HepG2 (cell line): ENCODE measurements at regions not wholly inside any gene's neighbourhood (a gene's known extent, or its start where the extent isn't known, plus 50 kb on each side); places are given as distances from the start of the nearest gene placed in this dataset.

ENCODE experiments used
- ATAC-seq: fragments of 200-7000 bp; cut with Tn5 transposase; 3 replicates; pipeline ENCODE4 v1.9.1; 2020; ENCODE audit warnings: mild to moderate bottlenecking, moderate library complexity
- BruUV-seq: library from RNA; stranded (reverse); fragments of 400-500 nt; replicated peaks from 2 replicates; lab custom pipeline; 2021; lab: Mats Ljungman, UMichigan
- CTCF ChIA-PET: fragments of 300-600 bp; formaldehyde crosslinking; extraction: SDS; loops from one replicate; lab custom pipeline; 2021; ENCODE audit warnings: low total read pairs, inconsistent platforms, low intra/inter-chr PET ratio; lab: Yijun Ruan, JAX
- POLR2A ChIA-PET: fragments of 350-600 bp; sonication (Branson Sonifier 250); formaldehyde crosslinking; loops from one replicate; lab custom pipeline; 2020; ENCODE audit warnings: antibody characterized with exemption, inconsistent platforms; lab: Yijun Ruan, JAX
- DNase-seq: peaks from one replicate; pipeline ENCODE4 v3.0.0-alpha.2; 2015; ENCODE audit warnings: low spot score
- FAIRE-seq: peaks from 3 replicates; lab custom pipeline; 2011; peaks lifted over from hg19 to GRCh38; lab: Jason Lieb, UNC
- H2AFZ ChIP-seq: one replicate; pipeline ENCODE4 v1.6.1; 2011; ENCODE audit warnings: low read length, inconsistent platforms
- H3K27ac ChIP-seq: fragments of 300-600 bp; 3 replicates; pipeline ENCODE4 v1.8.0; 2011; ENCODE audit warnings: mixed run types, mild to moderate bottlenecking, mixed read lengths, low read length, inconsistent platforms; ENCODE audit not compliant: insufficient read depth; ENCODE audit errors: extremely low read length
- H3K27me3 ChIP-seq, 2 experiments: fragments of 200-600 bp in 1 of 2; 2 replicates in 1 of 2; 3 replicates in 1 of 2; pipeline versions ENCODE4 v1.6.0 to v1.8.0; 2011; ENCODE audit warnings: low read length in 2 of 2, mild to moderate bottlenecking in 2 of 2, moderate library complexity in 2 of 2, inconsistent platforms in 1 of 2; ENCODE audit not compliant: insufficient read depth in 2 of 2, control insufficient read depth in 1 of 2
- H3K36me3 ChIP-seq, 2 experiments: fragments of 200-600 bp in 1 of 2; replicated peaks in 1 of 2; 2 replicates in 1 of 2; 3 replicates in 1 of 2; pipeline versions ENCODE4 v1.5.1 to v1.8.0; 2011; ENCODE audit warnings: low read length in 2 of 2, inconsistent platforms in 1 of 2; ENCODE audit not compliant: insufficient read depth in 2 of 2, control insufficient read depth in 1 of 2
- H3K4me1 ChIP-seq: 2 replicates; pipeline ENCODE4 v1.5.1; 2012; ENCODE audit warnings: low read length, inconsistent platforms; ENCODE audit not compliant: insufficient read depth
- H3K4me2 ChIP-seq: 2 replicates; pipeline ENCODE4 v1.6.0; 2011; ENCODE audit warnings: low read depth, low read length, inconsistent platforms
- H3K4me3 ChIP-seq, 3 experiments: fragments of 200-600 bp in 1 of 3; sonication (generic), shearing (Covaris generic) in 1 of 3; replicated peaks in 1 of 3; 2 replicates each; pipeline ENCODE4 v1.5.1; 2011 to 2016; ENCODE audit warnings: low read length in 3 of 3, inconsistent platforms in 2 of 3, low read depth in 2 of 3, mild to moderate bottlenecking in 2 of 3, control low read depth in 1 of 3, mixed read lengths in 1 of 3; ENCODE audit not compliant: insufficient read depth in 1 of 3
- H3K79me2 ChIP-seq: one replicate; pipeline ENCODE4 v1.6.1; 2011; ENCODE audit warnings: low read length, inconsistent platforms; ENCODE audit not compliant: insufficient read depth
- H3K9ac ChIP-seq: 2 replicates; pipeline ENCODE4 v1.6.0; 2011; ENCODE audit warnings: mild to moderate bottlenecking, low read depth, low read length, inconsistent platforms; ENCODE audit not compliant: insufficient read depth
- H3K9me3 ChIP-seq: 2 replicates; pipeline ENCODE4 v1.5.1; 2012; ENCODE audit warnings: mild to moderate bottlenecking, low read length
- H4K20me1 ChIP-seq: 2 replicates; pipeline ENCODE4 v1.6.0; 2011; ENCODE audit warnings: inconsistent platforms, mild to moderate bottlenecking, low read length, moderate library complexity; ENCODE audit not compliant: insufficient read depth
- ATF3 ChIP-seq: sonication (generic); formaldehyde crosslinking; IDR thresholded peaks from 2 replicates; pipeline ENCODE4 v1.4.0; 2020; ENCODE audit warnings: missing genetic modification reagents
- CAMTA2 ChIP-seq: sonication (generic); formaldehyde crosslinking; IDR thresholded peaks from 2 replicates; pipeline ENCODE4 v1.4.0; 2020; ENCODE audit warnings: mild to moderate bottlenecking, missing genetic modification reagents, borderline replicate concordance
- CHCHD3 ChIP-seq: sonication (generic); formaldehyde crosslinking; IDR thresholded peaks from 2 replicates; pipeline ENCODE4 v1.8.0; 2022; ENCODE audit warnings: mild to moderate bottlenecking, missing genetic modification reagents, moderate library complexity
- FOXA3 ChIP-seq: IDR thresholded peaks from 2 replicates; pipeline ENCODE4 v1.6.1; 2016; ENCODE audit warnings: missing genetic modification reagents, missing compliant biosample characterization
- MEIS1 ChIP-seq: sonication (generic); formaldehyde crosslinking; IDR thresholded peaks from 2 replicates; pipeline ENCODE4 v1.9.0; 2021; ENCODE audit warnings: mild to moderate bottlenecking, missing genetic modification reagents, moderate library complexity, borderline replicate concordance
- MZF1 ChIP-seq: sonication (generic); formaldehyde crosslinking; IDR thresholded peaks from 2 replicates; pipeline ENCODE4 v1.8.1; 2023; ENCODE audit warnings: mild to moderate bottlenecking, missing genetic modification reagents, borderline replicate concordance
- NAIF1 ChIP-seq: sonication (generic); formaldehyde crosslinking; IDR thresholded peaks from 2 replicates; pipeline ENCODE4 v1.5.0; 2020; ENCODE audit warnings: mild to moderate bottlenecking, missing genetic modification reagents, borderline replicate concordance
- REL ChIP-seq: sonication (generic); formaldehyde crosslinking; conservative IDR thresholded peaks from 2 replicates; pipeline ENCODE4 v1.8.0; 2022; ENCODE audit warnings: mild to moderate bottlenecking, missing genetic modification reagents, moderate library complexity
- SMAD1 ChIP-seq: sonication (generic); formaldehyde crosslinking; IDR thresholded peaks from 2 replicates; pipeline ENCODE4 v1.4.0; 2020; ENCODE audit warnings: missing genetic modification reagents, low read depth, mild to moderate bottlenecking, borderline replicate concordance
- SMC3 ChIP-seq: IDR thresholded peaks from 2 replicates; pipeline ENCODE4 v1.6.1; 2011; ENCODE audit warnings: low read length, improper control_type of control experiment
- TGIF2 ChIP-seq: IDR thresholded peaks from 2 replicates; pipeline ENCODE4 v1.6.1; 2016; ENCODE audit warnings: control low read depth, missing compliant biosample characterization
- THAP8 ChIP-seq: sonication (generic); formaldehyde crosslinking; IDR thresholded peaks from 2 replicates; pipeline ENCODE4 v1.5.1; 2020; ENCODE audit warnings: missing genetic modification reagents, mild to moderate bottlenecking, borderline replicate concordance
- TRIM22 ChIP-seq: fragments of 450-650 bp; IDR thresholded peaks from 2 replicates; pipeline ENCODE4 v1.6.1; 2017
- ZBTB21 ChIP-seq: sonication (generic); formaldehyde crosslinking; IDR thresholded peaks from 2 replicates; pipeline ENCODE4 v1.4.0; 2020; ENCODE audit warnings: missing genetic modification reagents
- ZKSCAN8 ChIP-seq: IDR thresholded peaks from 2 replicates; pipeline ENCODE4 v1.6.1; 2016; ENCODE audit warnings: borderline replicate concordance, missing genetic modification reagents, missing compliant biosample characterization
- ZNF274 ChIP-seq: sonication (generic); formaldehyde crosslinking; IDR thresholded peaks from 2 replicates; pipeline ENCODE4 v1.5.1; 2020; ENCODE audit warnings: mild to moderate bottlenecking, missing genetic modification reagents
- ZNF549 ChIP-seq: sonication (generic); formaldehyde crosslinking; IDR thresholded peaks from 2 replicates; pipeline ENCODE4 v1.5.0; 2020; ENCODE audit warnings: missing genetic modification reagents
- ZNF580 ChIP-seq: IDR thresholded peaks from 2 replicates; pipeline ENCODE4 v1.6.1; 2016; ENCODE audit warnings: low read depth, borderline replicate concordance
- ZNF816 ChIP-seq: sonication (generic); formaldehyde crosslinking; IDR thresholded peaks from 2 replicates; pipeline ENCODE4 v1.8.0; 2022; ENCODE audit warnings: missing genetic modification reagents, mild to moderate bottlenecking, borderline replicate concordance
- ZZZ3 ChIP-seq: sonication (generic); formaldehyde crosslinking; IDR thresholded peaks from 2 replicates; pipeline ENCODE4 v1.4.0; 2020; ENCODE audit warnings: missing genetic modification reagents, mild to moderate bottlenecking, borderline replicate concordance
- WGBS: methylation state at CpG from one replicate; pipeline ENCODE4 v1.1.6; 2017; ENCODE audit warnings: low lambda C conversion rate; 5-methylcytosine and 5-hydroxymethylcytosine counted together
- in situ Hi-C: cut with HindIII; loops from 2 replicates; pipeline ENCODE4 v1.10.0; 2017; ENCODE audit warnings: low pct_unique_long_range_greater_than_20kb; ENCODE audit not compliant: extremely low pct_ligation_motif_present
- intact Hi-C: fragments of 100-400 bp; cut with micrococcal nuclease; formaldehyde crosslinking; loops from one replicate; pipeline ENCODE4 v1.10.0; 2022; ENCODE audit not compliant: unreplicated experiment

GRCh38 chr1:188241629-188242028 lies 1412.9 kb downstream of the PLA2G4A start:
- Histone ChIP-seq H3K9me3 (no peaks in the 10 kb centered on the region), H3K4me3 (no peak overlapping the region), H3K36me3 (no peaks in the 10 kb centered on the region), H3K9ac (no peak overlapping the region), H3K4me1 (no peaks in the 10 kb centered on the region), H2AFZ (no peak overlapping the region), H3K79me2 (no peaks in the 10 kb centered on the region), H3K4me2 (no peak overlapping the region), H3K27me3 (no peaks in the 10 kb centered on the region), H3K27ac (no peak overlapping the region), H4K20me1 (no peaks in the 10 kb centered on the region)
- FAIRE-seq, result no peak
- DNase-seq, result no peak
- ATAC-seq, result no peak
- WGBS, result 3% methylated on average over 4 of the region's 4 CpGs
- in situ Hi-C loops, result no loop called here
- ChIA-PET CTCF (no interaction called here), POLR2A (no interaction called here)
- intact Hi-C loops, result no loop called here
- no TSS peak for BruUV-seq
- TF ChIP-seq FOXA3 (CRISPR knock-in tag) (no peak), ZBTB21 (no peak), NAIF1 (no peak), THAP8 (CRISPR knock-in tag) (no peak), ZNF549 (CRISPR knock-in tag) (no peak), ZKSCAN8 (CRISPR knock-in tag) (no peak), REL (CRISPR knock-in tag) (no peak), TGIF2 (CRISPR knock-in tag) (no peak)

GRCh38 chr1:188243456-188243855 lies 1414.7 kb downstream of the PLA2G4A start:
- no peak for ATAC-seq
- TF ChIP-seq CAMTA2 (CRISPR knock-in tag) (no peak), ZNF274 (CRISPR knock-in tag) (no peak), ZZZ3 (CRISPR knock-in tag) (no peak), ZNF816 (no peak), SMC3 (no peak), SMAD1 (no peak), ZNF580 (no peak), MZF1 (CRISPR knock-in tag) (no peak), CHCHD3 (CRISPR knock-in tag) (no peak), ATF3 (CRISPR knock-in tag) (no peak), MEIS1 (CRISPR knock-in tag) (no peak), ZBTB21 (no peak), TRIM22 (no peak)
- Histone ChIP-seq H3K36me3 (no peaks in the 10 kb centered on the region), H3K9me3 (no peaks in the 10 kb centered on the region), H3K27me3 (no peaks in the 10 kb centered on the region), H3K79me2 (no peaks in the 10 kb centered on the region), H3K9ac (no peak overlapping the region), H2AFZ (no peak overlapping the region), H3K4me2 (no peak overlapping the region), H3K27ac (no peak overlapping the region), H3K4me3 (no peak overlapping the region), H3K4me1 (no peaks in the 10 kb centered on the region), H4K20me1 (no peaks in the 10 kb centered on the region)
- no peak for DNase-seq
- ChIA-PET CTCF (no interaction called here), POLR2A (no interaction called here)
- in situ Hi-C loops, result no loop called here
- FAIRE-seq, result no peak
- BruUV-seq, result no TSS peak
- intact Hi-C loops, result no loop called here
- 0% methylated on average over 3 of the region's 3 CpGs for WGBS
